HEK293T (cell line): ENCODE measurements at regions not wholly inside any gene's neighbourhood (a gene's known extent, or its start where the extent isn't known, plus 50 kb on each side); places are given as distances from the start of the nearest gene placed in this dataset.

ENCODE experiments used
- BHLHE40 ChIP-seq: fragments of 450-650 bp; IDR thresholded peaks from 2 replicates; pipeline ENCODE4 v1.6.1; 2016; ENCODE audit warnings: mild to moderate bottlenecking, moderate library complexity, borderline replicate concordance
- FOXK2 ChIP-seq: fragments of 450-650 bp; IDR thresholded peaks from 2 replicates; pipeline ENCODE4 v1.6.1; 2016; ENCODE audit warnings: mild to moderate bottlenecking
- HDGF ChIP-seq: fragments of 450-650 bp; IDR thresholded peaks from 2 replicates; pipeline ENCODE4 v1.6.1; 2017; ENCODE audit warnings: antibody characterized with exemption, borderline replicate concordance
- L3MBTL2 ChIP-seq: fragments of 450-650 bp; conservative IDR thresholded peaks from 2 replicates; pipeline ENCODE4 v1.6.1; 2016; ENCODE audit warnings: mild to moderate bottlenecking
- NFRKB ChIP-seq: fragments of 450-650 bp; IDR thresholded peaks from 2 replicates; pipeline ENCODE4 v1.6.1; 2016; ENCODE audit warnings: mild to moderate bottlenecking, moderate library complexity

DNA sequence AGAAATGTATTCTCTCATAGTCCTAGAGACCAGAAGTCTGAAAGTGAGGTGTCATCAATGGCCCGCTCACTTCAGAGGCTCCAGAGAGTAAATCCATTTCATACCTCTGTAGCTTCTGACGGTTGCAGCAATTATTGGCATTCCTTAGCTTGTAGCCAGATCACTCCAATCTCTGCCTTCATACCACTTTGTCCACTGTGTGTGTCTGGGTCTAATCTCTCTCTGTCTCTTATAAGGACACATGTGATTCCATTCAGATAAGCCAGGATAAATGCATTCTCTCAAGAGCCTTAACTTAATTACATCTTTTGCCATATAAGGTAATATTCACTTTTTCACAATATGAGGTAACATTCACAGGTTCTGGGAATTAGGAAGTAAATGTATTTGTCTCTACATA is 365.7 kb downstream of the GXYLT1 start:
- TF ChIP-seq L3MBTL2 (no peak), BHLHE40 (no peak), NFRKB (no peak), FOXK2 (no peak), HDGF (no peak)
